H1 (cell line): ENCODE measurements at regions not wholly inside any gene's neighbourhood (a gene's known extent, or its start where the extent isn't known, plus 50 kb on each side); places are given as distances from the start of the nearest gene placed in this dataset.

Experiments used
- CTCF ChIA-PET: fragments of 300-600 bp; sonication (Branson Sonifier 250); formaldehyde crosslinking; loops from one replicate; lab custom pipeline; 2021; ENCODE audit not compliant: partially characterized antibody; lab: Charles Lee
- POLR2A ChIA-PET: fragments of 300-600 bp; sonication (Branson Sonifier 250); formaldehyde crosslinking; loops from one replicate; lab custom pipeline; 2021; ENCODE audit warnings: inconsistent platforms; ENCODE audit not compliant: partially characterized antibody; lab: Charles Lee
- DNase-seq, 2 experiments: peaks; one replicate each; pipeline versions ENCODE4 v3.0.0 to v3.0.0-alpha.2; 2010 to 2022; ENCODE audit warnings: low spot score in 2 of 2, low read depth in 1 of 2, mixed read lengths in 1 of 2
- FAIRE-seq: peaks from 2 replicates; lab custom pipeline; 2011; peaks lifted over from hg19 to GRCh38; lab: Jason Lieb, UNC
- H2AFZ ChIP-seq: 2 replicates; pipeline ENCODE4 v1.8.1; 2012; ENCODE audit warnings: low read length, inconsistent platforms
- H2AK5ac ChIP-seq: 2 replicates; pipeline ENCODE4 v1.6.1; 2013; ENCODE audit warnings: low read depth, low read length
- H2BK120ac ChIP-seq: replicated peaks from 2 replicates; pipeline ENCODE3; 2013; ENCODE audit warnings: low read depth, low read length, inconsistent platforms
- H2BK12ac ChIP-seq: 2 replicates; pipeline ENCODE4 v1.6.1; 2013; ENCODE audit warnings: low read depth, low read length
- H2BK15ac ChIP-seq: 2 replicates; pipeline ENCODE4 v1.6.1; 2013; ENCODE audit warnings: low read length
- H2BK20ac ChIP-seq: 2 replicates; pipeline ENCODE4 v1.6.1; 2013; ENCODE audit warnings: low read length
- H2BK5ac ChIP-seq: 2 replicates; pipeline ENCODE4 v1.6.1; 2013; ENCODE audit warnings: low read depth, low read length
- H3K14ac ChIP-seq: 2 replicates; pipeline ENCODE4 v1.6.1; 2013; ENCODE audit warnings: inconsistent platforms; ENCODE audit not compliant: insufficient read length
- H3K18ac ChIP-seq: 2 replicates; pipeline ENCODE4 v1.6.1; 2013; ENCODE audit warnings: low read length; ENCODE audit errors: extremely low read depth
- H3K23ac ChIP-seq: 2 replicates; pipeline ENCODE4 v1.6.1; 2013; ENCODE audit warnings: inconsistent platforms; ENCODE audit not compliant: insufficient read length
- H3K23me2 ChIP-seq: 2 replicates; pipeline ENCODE4 v1.6.1; 2013; ENCODE audit warnings: low read depth, low read length
- H3K27ac ChIP-seq: 2 replicates; pipeline ENCODE4 v1.6.1; 2011; ENCODE audit warnings: low read depth, low read length, inconsistent platforms
- H3K27me3 ChIP-seq, 4 experiments: replicated peaks in 1 of 4; 1 replicate in 1 of 4; 2 replicates in 3 of 4; pipeline versions ENCODE4 v1.6.1 to v1.8.1; 2011 to 2013; ENCODE audit warnings: low read length in 3 of 4, mild to moderate bottlenecking in 3 of 4, inconsistent platforms in 2 of 4, mixed read lengths in 2 of 4, moderate library complexity in 1 of 4; ENCODE audit not compliant: control insufficient read depth in 3 of 4, insufficient read depth in 3 of 4; ENCODE audit errors: extremely low read depth in 1 of 4
- H3K36me3 ChIP-seq, 4 experiments: 2 replicates each; pipeline versions ENCODE4 v1.6.1 to v1.8.1; 2011 to 2013; ENCODE audit warnings: mild to moderate bottlenecking in 4 of 4, low read length in 3 of 4, moderate library complexity in 2 of 4, control low read depth in 1 of 4, inconsistent platforms in 1 of 4; ENCODE audit not compliant: insufficient read depth in 4 of 4, control insufficient read depth in 2 of 4
- H3K4ac ChIP-seq: replicated peaks from 2 replicates; pipeline ENCODE3; 2013; ENCODE audit warnings: low read length, low read depth, mixed read lengths, inconsistent platforms; ENCODE audit not compliant: insufficient read length
- H3K4me1 ChIP-seq, 4 experiments: replicated peaks in 1 of 4; 1 replicate in 1 of 4; 2 replicates in 3 of 4; pipeline versions ENCODE4 v1.6.1 to v1.8.1; 2011 to 2013; ENCODE audit warnings: low read length in 3 of 4, inconsistent platforms in 2 of 4, mixed read lengths in 1 of 4; ENCODE audit not compliant: insufficient read depth in 4 of 4, control insufficient read depth in 3 of 4
- H3K4me2 ChIP-seq, 2 experiments: 2 replicates each; pipeline versions ENCODE4 v1.6.1 to v1.8.1; 2011 to 2013; ENCODE audit warnings: low read depth in 2 of 2, low read length in 2 of 2, control low read depth in 1 of 2, inconsistent platforms in 1 of 2, mild to moderate bottlenecking in 1 of 2; ENCODE audit not compliant: insufficient read depth in 1 of 2
- H3K4me3 ChIP-seq, 4 experiments: fragments of 200-600, 300-600 bp in 1 of 4; sonication (generic), shearing (Covaris generic), sonication (Bioruptor Twin) in 1 of 4; 2 replicates each; pipeline versions ENCODE4 v1.5.1 to v1.8.1; 2011 to 2016; ENCODE audit warnings: low read length in 4 of 4, low read depth in 3 of 4, control low read depth in 2 of 4, inconsistent platforms in 2 of 4, mild to moderate bottlenecking in 2 of 4, mixed read lengths in 1 of 4, moderate library complexity in 1 of 4; ENCODE audit not compliant: insufficient read depth in 2 of 4; ENCODE audit errors: extremely low read depth in 1 of 4
- H3K56ac ChIP-seq: replicated peaks from 2 replicates; pipeline ENCODE3; 2013; ENCODE audit warnings: low read depth, mild to moderate bottlenecking, mixed read lengths, low read length, inconsistent platforms; ENCODE audit not compliant: insufficient read length
- H3K79me1 ChIP-seq: 2 replicates; pipeline ENCODE4 v1.6.1; 2013; ENCODE audit warnings: low read depth, low read length, control low read depth
- H3K79me2 ChIP-seq, 2 experiments: 2 replicates each; pipeline versions ENCODE4 v1.6.1 to v1.8.1; 2012 to 2013; ENCODE audit warnings: low read length in 2 of 2, mild to moderate bottlenecking in 2 of 2, inconsistent platforms in 1 of 2; ENCODE audit not compliant: insufficient read depth in 2 of 2, control insufficient read depth in 1 of 2
- H3K9ac ChIP-seq, 4 experiments: replicated peaks in 1 of 4; 1 replicate in 1 of 4; 2 replicates in 3 of 4; pipeline versions ENCODE4 v1.6.1 to v1.8.1; 2011 to 2013; ENCODE audit warnings: low read depth in 3 of 4, low read length in 3 of 4, control low read depth in 2 of 4, mild to moderate bottlenecking in 2 of 4, moderate library complexity in 2 of 4, inconsistent platforms in 1 of 4; ENCODE audit errors: extremely low read depth in 1 of 4
- H3K9me3 ChIP-seq, 2 experiments: 2 replicates each; pipeline versions ENCODE4 v1.6.1 to v1.8.1; 2012 to 2013; ENCODE audit warnings: mild to moderate bottlenecking in 2 of 2, moderate library complexity in 2 of 2, control low read depth in 1 of 2, inconsistent platforms in 1 of 2, low read depth in 1 of 2, low read length in 1 of 2, mixed read lengths in 1 of 2; ENCODE audit not compliant: insufficient read depth in 2 of 2
- H4K20me1 ChIP-seq, 2 experiments: replicated peaks in 1 of 2; 2 replicates each; pipeline versions ENCODE3 to v1.8.1; 2011 to 2013; ENCODE audit warnings: inconsistent platforms in 2 of 2, low read length in 2 of 2, mild to moderate bottlenecking in 1 of 2; ENCODE audit not compliant: insufficient read depth in 2 of 2, control insufficient read depth in 1 of 2
- H4K5ac ChIP-seq: 2 replicates; pipeline ENCODE4 v1.6.1; 2013; ENCODE audit warnings: low read length, low read depth, mixed read lengths, inconsistent platforms; ENCODE audit not compliant: insufficient read length
- H4K8ac ChIP-seq: 2 replicates; pipeline ENCODE4 v1.8.0; 2013; ENCODE audit warnings: mild to moderate bottlenecking, moderate library complexity, low read length, inconsistent platforms; ENCODE audit not compliant: insufficient read depth; ENCODE audit errors: extremely low read depth
- H4K91ac ChIP-seq: replicated peaks from 2 replicates; pipeline ENCODE3; 2013; ENCODE audit warnings: low read length, mixed read lengths, inconsistent platforms; ENCODE audit not compliant: insufficient read length
- E2F6 ChIP-seq: IDR thresholded peaks from 2 replicates; pipeline ENCODE4 v1.6.1; 2012; ENCODE audit warnings: inconsistent platforms
- MAX ChIP-seq: IDR thresholded peaks from 2 replicates; pipeline ENCODE4 v1.6.1; 2012; ENCODE audit warnings: inconsistent platforms
- SRF ChIP-seq: IDR thresholded peaks from 2 replicates; pipeline ENCODE4 v1.6.1; 2011; ENCODE audit warnings: mild to moderate bottlenecking, low read depth, low read length, moderate library complexity
- WGBS, 2 experiments: shearing (Covaris generic) in 1 of 2; methylation state at CpG; one replicate each; pipeline versions ENCODE4 v1.1.6 to v1.1.7; 2013 to 2015; ENCODE audit warnings: low lambda C conversion rate in 2 of 2, mixed read lengths in 2 of 2, inconsistent platforms in 1 of 2, low coverage in 1 of 2, missing lambda C conversion rate in 1 of 2; ENCODE audit not compliant: insufficient replicate concordance in 2 of 2, insufficient coverage in 1 of 2, insufficient read length in 1 of 2; ENCODE audit errors: extremely low coverage in 1 of 2, missing lambda C conversion rate in 1 of 2; 5-methylcytosine and 5-hydroxymethylcytosine counted together

- peak overlapping the region; percentile 8 for H4K5ac ChIP-seq
- peaks cover 4 to 10% (median 6%) of the 10 kb centered on the region in 4 experiments; a peak in 5 of 7 replicates for H3K4me1 ChIP-seq
- no peaks in the 10 kb centered on the region for H4K20me1 ChIP-seq
- H4K8ac ChIP-seq = peak overlapping the region; percentile 54; the same call in 1 of the 2 replicates
- H3K27me3 ChIP-seq = no peaks in the 10 kb centered on the region
- CTCF ChIA-PET = no interaction called here
- no peak overlapping the region; a peak in 1 of 8 replicates for H3K4me3 ChIP-seq
- H2AK5ac ChIP-seq = no peak overlapping the region
- no peak overlapping the region for H2BK5ac ChIP-seq
- no peak overlapping the region for H3K23ac ChIP-seq
- H3K23me2 ChIP-seq = no peaks in the 10 kb centered on the region
- no peak for DNase-seq
- H3K9me3 ChIP-seq = no peaks in the 10 kb centered on the region
- TF ChIP-seq SRF = no peak
- peak; percentile 65 for TF ChIP-seq MAX
- peak; percentile 68; the same call in 1 of the 2 replicates for TF ChIP-seq E2F6
- TF ChIP-seq, all 59 proteins: peak for 2
- H3K79me1 ChIP-seq = no peaks in the 10 kb centered on the region
- peak overlapping the region; percentile 52 for H3K18ac ChIP-seq
- H3K4ac ChIP-seq = peak overlapping the region; percentile 7
- peak overlapping the region; percentile 48 for H2BK120ac ChIP-seq
- H3K56ac ChIP-seq = no peak overlapping the region
- H2AFZ ChIP-seq = peak overlapping the region; percentile 56
- FAIRE-seq = no peak
- H4K91ac ChIP-seq = peak overlapping the region; percentile 59
- H3K36me3 ChIP-seq = no peaks in the 10 kb centered on the region
- POLR2A ChIA-PET = interaction anchor here (1.3 kb wide), 1 partner anchor 14 kb away, joined by 3 read pairs; no protein-coding TSS in a partner anchor
- WGBS, 2 experiments = 81% methylated on average over 9 of the region's 9 CpGs; no CpG with 5 or more reads in 1 of the 2 experiments
- H2BK20ac ChIP-seq = peak overlapping the region; percentile 1; the same call in 1 of the 2 replicates
- H3K9ac ChIP-seq = no peak overlapping the region
- no peaks in the 10 kb centered on the region for H3K79me2 ChIP-seq
- H3K4me2 ChIP-seq = peak overlapping the region in 1 of 2 experiments; percentile 46; a peak in 1 of 4 replicates
- H2BK15ac ChIP-seq = 0 out of 2 replicates have a peak overlapping the region, but pooled peaks have one; percentile 0
- H3K14ac ChIP-seq = no peak overlapping the region
- H3K27ac ChIP-seq = no peak overlapping the region
- peak overlapping the region; percentile 41; the same call in 1 of the 2 replicates for H2BK12ac ChIP-seq
These were observed 464.3 kb upstream of the ID2 start for GRCh38 chr2:8217468-8218030.
